Right lung (tissue), 2 donors: ENCODE measurements at regions not wholly inside any gene's neighbourhood (a gene's known extent, or its start where the extent isn't known, plus 50 kb on each side); places are given as distances from the start of the nearest gene placed in this dataset.
A peak's percentile ranks its signal among the peaks of the same experiment; 100 is the strongest.

Experiments used
- DNase-seq, 2 donors: peaks; one replicate each; pipeline ENCODE4 v3.0.0-alpha.2; 2013

DNA sequence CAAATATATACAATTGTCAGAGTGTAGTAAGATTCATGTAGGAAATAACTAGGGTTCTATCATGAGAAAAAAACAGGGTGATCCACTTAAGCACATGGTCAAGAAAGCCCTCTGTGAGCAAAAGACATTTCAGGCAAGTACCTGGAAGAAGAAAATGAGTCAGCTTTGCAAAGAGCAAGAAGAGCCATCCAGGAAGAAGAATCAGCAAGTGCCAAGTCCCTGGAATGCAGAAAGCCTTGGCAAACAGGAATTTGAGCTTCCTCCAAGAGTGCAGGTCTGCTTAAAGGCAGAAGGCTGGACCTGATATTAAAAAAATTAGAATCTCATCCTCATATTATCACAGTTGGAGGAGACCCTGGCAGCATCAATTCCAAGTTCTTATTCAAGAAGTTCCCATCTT is 188.5 kb upstream of the CELF4 start:
- DNase-seq, result no peak

- DNase-seq, result no peak
Observed at GRCh38 chr18:37742436-37742835, 176.8 kb upstream of the CELF4 start.

- no peak for DNase-seq
Observed at GRCh38 chr18:37741032-37741623, 175.5 kb upstream of the CELF4 start.

DNA sequence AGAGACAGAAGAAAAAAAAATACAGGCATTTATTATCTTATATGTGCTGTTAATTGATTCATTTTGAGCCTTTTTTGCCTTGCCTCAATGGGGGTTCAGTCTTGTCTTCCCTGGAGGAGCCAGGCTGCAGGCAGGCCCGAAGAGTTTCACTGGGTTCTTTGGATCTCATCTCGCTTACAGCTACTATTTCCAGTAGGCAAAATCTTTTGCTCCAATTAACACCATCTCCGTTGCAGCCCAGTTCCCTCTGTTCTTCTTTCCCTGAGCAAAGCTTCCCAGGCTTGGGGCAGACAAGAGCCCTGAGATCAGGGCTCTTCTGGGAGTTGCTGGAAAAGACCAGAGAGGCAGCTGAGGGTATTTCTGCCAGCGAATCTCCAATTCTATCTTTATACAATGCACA is 168.8 kb upstream of the CELF4 start:
- no peak for DNase-seq

GRCh38 chr18:37729716-37730115 is 164.1 kb upstream of the CELF4 start:
- DNase-seq, result no peak

- DNase-seq, result no peak
Observed at GRCh38 chr18:37724206-37724605, 158.6 kb upstream of the CELF4 start.

DNA sequence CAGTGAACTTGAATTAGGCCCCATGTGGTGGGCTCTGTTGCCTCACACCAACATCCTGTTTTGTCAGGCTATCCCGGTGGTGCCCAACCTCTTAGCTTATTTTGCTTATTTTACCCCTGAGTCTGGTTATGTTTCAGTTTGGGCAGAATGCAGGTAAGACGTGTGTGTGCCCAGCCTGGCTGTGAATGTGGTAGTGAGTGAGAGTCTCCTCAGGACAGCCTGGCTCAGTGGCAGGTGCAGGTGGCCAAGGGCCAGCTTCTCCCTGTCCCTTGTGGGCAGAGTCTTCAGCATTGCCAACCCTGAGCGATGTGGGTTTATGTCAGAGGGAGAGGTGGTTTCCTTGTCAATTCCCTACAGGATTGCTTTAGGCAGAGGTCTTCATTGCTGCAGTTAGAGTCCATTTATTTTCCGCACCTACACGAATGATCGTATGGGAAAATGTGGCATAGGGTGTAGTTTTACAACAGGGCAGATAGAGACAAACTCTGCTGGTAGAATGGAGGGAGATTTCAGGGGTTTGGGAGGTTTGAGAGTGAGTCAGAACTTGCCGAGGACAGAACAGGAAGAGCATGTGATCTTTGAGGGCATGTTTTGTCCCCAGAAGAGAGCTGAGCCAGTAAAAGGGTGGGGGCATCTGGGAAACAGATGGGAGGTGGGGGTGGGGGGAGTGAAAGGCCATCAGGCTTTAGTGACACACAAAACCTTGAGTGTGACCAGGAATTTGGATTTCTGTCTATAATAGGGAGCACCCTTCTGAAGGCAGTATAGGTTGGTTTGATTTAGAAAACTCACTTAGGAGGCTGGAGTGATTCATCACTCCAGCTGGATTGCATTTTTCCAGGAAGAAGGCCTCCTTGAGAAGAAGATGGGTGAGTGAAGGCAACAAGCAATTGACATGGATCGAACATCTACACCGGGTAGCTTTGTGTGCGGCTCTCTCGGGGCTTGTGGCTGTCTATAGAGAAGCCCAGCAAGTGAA is 156.2 kb upstream of the CELF4 start:
- DNase-seq, result no peak

GRCh38 chr18:37720663-37721062 is 155.1 kb upstream of the CELF4 start:
- no peak for DNase-seq

- DNase-seq, result no peak
Observed at GRCh38 chr18:37717656-37718055, 152.1 kb upstream of the CELF4 start.

DNA sequence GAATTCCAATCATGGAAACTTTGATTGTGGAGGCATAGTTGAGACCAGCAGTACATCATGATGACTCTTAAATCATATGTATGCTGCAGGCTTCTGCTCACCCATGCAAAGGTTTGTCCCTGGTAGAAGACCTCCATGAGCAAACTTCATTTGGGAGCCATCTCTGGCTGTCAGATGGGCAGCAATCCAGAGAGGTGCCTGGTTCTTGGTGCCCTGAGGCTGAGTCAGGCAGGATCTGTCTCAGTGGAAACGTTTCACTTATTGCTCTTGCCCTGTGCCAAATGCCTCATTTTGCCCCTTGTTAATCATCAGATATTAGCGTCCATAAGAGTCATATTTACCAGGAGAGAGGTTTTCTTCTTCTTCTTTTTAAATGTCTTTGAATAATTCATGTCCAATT is 151.5 kb upstream of the CELF4 start:
- no peak for DNase-seq

DNA sequence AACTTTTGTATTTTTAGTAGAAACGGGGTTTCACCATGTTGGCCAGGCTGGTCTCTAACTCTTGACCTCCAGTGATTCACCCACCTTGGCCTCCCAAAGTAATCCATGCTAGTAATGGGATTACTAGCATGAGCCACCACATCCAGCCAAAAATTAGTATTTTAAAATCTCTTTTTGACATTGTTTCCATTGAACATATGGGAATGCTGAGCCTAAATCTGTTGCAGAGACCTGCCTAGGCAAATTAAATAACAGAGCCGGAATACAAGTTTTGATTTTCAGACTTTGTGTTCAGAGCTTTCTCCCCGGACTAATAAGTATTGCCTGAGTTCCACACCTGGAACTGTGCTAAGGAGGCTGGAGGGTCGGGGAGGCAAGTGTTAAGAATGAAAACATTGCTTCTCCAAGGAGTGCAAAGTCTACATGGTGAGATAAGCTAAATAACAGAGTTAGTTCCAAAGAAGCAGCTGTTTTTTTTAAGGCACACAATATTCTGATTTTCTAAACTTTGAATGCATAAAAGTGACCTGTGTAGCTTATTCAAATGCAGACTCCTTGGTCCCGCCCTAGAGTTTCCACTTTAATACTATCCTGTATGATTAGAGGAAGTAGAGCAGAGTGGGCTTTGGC is 150.6 kb upstream of the CELF4 start:
- peak in 1 of 2 donors; percentile 12 for DNase-seq

DNA sequence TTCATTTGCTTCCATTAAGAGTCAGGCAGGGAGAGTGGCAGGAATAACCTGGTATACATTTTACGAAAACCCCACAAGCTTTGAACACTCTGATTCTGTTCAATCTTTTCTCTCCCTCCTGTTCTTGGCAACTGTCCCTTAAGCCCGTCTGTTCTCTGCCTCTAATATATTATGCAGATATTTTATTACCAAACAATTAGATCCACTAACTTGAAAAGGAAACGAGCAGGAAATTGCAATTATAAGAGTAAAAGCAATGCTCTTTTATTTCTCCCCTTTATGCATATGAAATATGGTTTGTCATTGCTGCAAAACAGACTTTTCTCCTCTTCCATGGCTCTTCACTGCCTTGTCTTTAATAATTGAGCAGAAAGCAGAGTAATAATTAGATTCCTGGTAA is 149.1 kb upstream of the CELF4 start:
- no peak for DNase-seq

GRCh38 chr18:37712776-37713175 is 147.2 kb upstream of the CELF4 start:
- no peak for DNase-seq

DNA sequence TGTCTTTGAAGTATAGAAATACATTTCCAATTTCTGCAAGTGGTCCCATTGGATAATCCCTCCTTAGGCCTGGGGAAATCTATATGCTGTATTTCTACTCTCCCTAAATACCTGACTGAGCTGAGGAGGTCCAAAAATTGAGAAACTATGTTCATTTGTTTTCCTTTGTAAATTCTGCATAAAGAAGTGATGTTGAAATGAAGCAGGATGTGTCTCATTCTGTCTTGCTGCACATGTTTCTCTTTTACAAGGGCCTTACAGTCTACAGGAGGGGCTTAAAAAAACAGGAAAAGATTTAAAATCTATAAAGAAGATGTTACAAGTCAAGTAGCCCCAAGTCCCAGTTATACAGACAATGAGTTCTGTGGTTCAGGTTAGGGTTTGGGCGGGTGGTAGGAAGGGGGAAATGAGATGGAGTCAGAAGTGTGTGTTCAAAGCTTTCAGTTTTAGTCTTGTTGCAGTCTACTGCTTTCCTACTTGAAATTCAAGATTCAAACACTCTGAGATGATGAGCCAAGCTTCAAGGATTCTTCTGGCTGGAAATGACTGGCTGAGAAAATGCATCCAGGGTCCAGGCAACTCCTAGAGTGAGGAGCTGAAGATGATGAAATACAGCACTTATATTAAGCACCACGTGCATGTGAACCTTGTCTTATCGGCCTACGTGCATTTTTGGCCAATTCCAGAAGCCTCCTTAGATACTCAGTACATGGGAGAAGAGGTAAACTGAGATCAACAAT is 146.3 kb upstream of the CELF4 start:
- DNase-seq, result peak in 1 of 2 donors; percentile 32

GRCh38 chr18:37710726-37711125 is 145.1 kb upstream of the CELF4 start:
- peak; percentile 84 to 87 for DNase-seq

DNA sequence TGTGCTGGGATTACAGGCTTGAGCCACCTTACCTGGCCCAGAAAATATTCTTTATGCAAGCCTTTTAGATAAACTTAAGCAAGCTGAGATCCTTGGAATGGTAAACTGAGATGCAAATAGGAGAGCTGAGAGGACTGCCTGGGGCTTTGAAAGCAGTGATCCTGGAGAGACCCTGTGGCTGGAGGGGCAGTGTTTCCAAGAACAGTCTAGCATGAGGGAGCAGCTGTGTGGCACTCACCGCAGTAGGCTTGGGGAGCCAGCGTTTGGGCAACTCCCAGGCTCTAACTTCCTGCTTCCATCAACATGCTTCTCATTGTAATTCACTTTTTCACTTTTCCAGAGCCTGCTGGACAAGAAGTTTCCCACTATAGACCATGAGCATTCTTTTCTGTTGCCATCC is 144.1 kb upstream of the CELF4 start:
- DNase-seq, result no peak

- no peak for DNase-seq
Observed at GRCh38 chr18:37705016-37705415, 139.4 kb upstream of the CELF4 start.

- DNase-seq, result no peak
Observed at GRCh38 chr18:37702841-37703240, 137.2 kb upstream of the CELF4 start.

- no peak for DNase-seq
Observed at GRCh38 chr18:37701967-37702366, 136.4 kb upstream of the CELF4 start.

- no peak for DNase-seq
Observed at GRCh38 chr18:37698508-37699040, 133.0 kb upstream of the CELF4 start.

DNA sequence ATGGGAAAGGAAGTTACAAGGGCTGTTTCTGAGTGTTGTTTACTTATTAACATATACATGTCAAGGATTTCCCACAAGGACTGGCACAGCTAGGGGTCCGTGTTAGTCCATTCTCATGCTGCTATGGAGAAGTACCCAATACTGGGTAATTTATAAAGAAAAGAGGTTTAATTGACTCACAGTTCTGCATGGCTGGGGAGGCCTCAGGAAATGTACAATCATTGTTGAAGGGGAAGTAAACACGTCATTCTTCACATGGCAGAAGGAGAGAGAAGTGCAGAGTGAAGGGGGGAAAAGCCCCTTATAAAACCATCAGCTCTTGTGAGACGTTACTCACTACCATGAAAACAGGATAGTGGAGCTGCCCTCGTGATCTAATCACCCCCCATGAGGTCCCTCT is 128.9 kb upstream of the CELF4 start:
- no peak for DNase-seq

DNA sequence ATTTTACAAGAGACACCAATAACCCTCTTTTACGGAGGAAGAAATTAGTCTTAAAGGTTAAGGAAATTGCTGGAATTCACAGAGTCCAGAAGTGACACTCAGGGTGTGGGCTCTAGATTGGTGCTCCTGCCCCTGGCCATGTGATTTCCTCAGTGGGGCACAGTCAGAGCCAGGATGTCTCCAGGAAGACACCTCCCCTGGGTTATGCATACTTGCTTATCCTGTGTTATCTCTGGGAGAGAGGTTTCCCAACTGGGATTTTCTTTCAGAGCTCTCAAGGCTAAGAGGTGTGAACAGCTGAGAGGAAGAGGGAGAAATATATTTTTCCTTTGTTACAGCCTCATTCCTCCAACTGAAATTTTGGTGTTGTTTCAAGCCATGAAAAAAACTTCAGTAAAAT is 125.6 kb upstream of the CELF4 start:
- no peak for DNase-seq
